Hepatocyte (in vitro differentiated cells): ENCODE measurements at regions not wholly inside any gene's neighbourhood (a gene's known extent, or its start where the extent isn't known, plus 50 kb on each side); places are given as distances from the start of the nearest gene placed in this dataset.

Source experiments
- EZH2 ChIP-seq: fragments of 200-600 bp; sonication (generic); IDR thresholded peaks from 2 replicates; pipeline ENCODE4 v1.6.1; 2016; ENCODE audit warnings: antibody characterized with exemption, mild to moderate bottlenecking, borderline replicate concordance
- EZH2phosphoT487 ChIP-seq: fragments of 200-600 bp; sonication (generic); IDR thresholded peaks from one replicate; pipeline ENCODE4 v1.6.1; 2018; ENCODE audit warnings: antibody characterized with exemption, mild to moderate bottlenecking, low read depth, moderate library complexity; ENCODE audit not compliant: unreplicated experiment, severe bottlenecking
- TF ChIP-seq, protein P1 (sequence below): fragments of 200-600 bp; sonication (generic); IDR thresholded peaks from 2 replicates; pipeline ENCODE4 v1.5.1; 2016; ENCODE audit warnings: antibody characterized with exemption, mild to moderate bottlenecking; ENCODE audit not compliant: poor library complexity

DNA sequence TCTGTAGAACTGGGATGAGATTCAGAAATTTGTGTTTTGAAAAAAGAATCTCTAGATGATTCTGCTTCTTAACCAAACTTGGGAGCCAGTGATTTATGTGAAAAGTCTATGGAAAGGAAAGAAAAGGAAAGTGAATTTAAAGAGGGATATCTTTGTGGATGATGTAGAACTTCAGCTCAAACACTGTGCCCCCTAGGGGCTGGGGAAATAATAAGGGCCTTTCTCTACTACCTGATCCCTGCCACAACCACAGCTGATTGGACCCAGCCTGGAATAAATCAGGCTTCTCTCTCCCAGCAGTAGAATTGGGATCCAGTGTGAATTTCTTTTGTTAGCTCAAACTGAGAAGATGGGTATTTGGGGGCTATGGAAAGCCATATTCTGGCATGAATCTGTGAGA is 155.0 kb downstream of the PRELID2 start:
- TF ChIP-seq, protein P1, sequence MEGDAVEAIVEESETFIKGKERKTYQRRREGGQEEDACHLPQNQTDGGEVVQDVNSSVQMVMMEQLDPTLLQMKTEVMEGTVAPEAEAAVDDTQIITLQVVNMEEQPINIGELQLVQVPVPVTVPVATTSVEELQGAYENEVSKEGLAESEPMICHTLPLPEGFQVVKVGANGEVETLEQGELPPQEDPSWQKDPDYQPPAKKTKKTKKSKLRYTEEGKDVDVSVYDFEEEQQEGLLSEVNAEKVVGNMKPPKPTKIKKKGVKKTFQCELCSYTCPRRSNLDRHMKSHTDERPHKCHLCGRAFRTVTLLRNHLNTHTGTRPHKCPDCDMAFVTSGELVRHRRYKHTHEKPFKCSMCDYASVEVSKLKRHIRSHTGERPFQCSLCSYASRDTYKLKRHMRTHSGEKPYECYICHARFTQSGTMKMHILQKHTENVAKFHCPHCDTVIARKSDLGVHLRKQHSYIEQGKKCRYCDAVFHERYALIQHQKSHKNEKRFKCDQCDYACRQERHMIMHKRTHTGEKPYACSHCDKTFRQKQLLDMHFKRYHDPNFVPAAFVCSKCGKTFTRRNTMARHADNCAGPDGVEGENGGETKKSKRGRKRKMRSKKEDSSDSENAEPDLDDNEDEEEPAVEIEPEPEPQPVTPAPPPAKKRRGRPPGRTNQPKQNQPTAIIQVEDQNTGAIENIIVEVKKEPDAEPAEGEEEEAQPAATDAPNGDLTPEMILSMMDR = no peak
- TF ChIP-seq EZH2 (no peak), EZH2phosphoT487 (no peak)
